DMS153 treated with DMSO at 0.1 percent for 48 hours (cell line): ENCODE measurements at regions not wholly inside any gene's neighbourhood (a gene's known extent, or its start where the extent isn't known, plus 50 kb on each side); places are given as distances from the start of the nearest gene placed in this dataset.

Experiments used
- DNase-seq: peaks from one replicate; lab custom pipeline; 2025; ENCODE audit not compliant: unreplicated experiment; lab: John Stamatoyannopoulos, UW

DNA sequence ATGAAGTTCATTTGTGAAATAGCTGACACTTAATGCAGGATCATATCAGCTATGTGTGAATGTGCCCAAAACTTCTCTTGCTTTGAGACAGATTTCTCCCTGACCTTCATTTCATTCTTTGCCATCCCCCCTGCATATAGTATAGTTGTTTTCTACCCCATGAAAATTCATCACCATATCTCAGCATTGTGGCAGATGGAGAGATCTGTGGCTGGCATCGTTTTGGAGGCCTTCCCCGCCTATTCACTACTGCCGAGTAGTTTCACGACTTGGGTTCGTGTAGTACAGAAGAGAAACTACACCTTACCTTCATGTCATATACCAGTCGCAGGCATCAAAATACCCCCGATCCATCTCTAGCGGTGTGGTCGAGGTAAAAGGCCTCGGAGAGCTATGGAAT, 66.2 kb upstream of the SELENOK start:
- no peak for DNase-seq

DNA sequence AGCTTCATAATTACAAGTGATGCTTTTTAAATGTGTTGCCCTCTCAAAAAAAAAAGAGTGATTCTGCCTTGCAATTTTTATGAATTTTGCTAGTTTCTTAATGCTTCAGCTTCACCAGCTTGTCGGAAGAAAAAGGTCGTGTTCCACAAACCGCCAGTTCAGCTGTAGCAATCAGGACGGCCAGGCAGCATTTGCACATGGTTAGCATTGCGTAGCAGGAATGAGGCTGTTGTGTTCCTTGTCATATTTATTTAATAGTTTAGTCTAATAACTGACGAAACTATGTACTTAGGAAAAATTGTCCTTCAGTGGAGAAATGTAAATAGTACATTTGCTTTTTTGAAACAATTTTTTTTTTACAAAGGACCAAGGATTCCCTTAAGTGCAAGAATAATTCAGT, 64.9 kb upstream of the SELENOK start:
- peak; percentile 2 for DNase-seq

DNA sequence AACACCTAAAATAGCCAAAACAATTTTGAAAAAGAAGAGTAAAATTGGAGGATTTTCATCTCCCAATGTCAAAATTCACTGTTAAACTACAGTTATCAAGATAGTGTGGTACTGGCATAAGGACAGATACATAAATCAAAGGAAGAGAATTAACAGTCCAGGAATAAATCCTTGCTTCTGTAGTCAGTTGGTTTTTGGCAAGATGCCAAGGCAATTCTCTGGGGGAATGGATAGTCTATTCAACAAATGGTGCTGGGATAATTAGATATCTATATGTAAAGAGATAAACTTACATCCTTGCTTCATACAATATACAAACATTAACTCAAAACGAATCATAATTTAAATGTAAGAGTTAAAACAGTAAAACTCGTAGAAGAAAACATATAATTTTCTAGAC, 57.9 kb upstream of the SELENOK start:
- no peak for DNase-seq

DNA sequence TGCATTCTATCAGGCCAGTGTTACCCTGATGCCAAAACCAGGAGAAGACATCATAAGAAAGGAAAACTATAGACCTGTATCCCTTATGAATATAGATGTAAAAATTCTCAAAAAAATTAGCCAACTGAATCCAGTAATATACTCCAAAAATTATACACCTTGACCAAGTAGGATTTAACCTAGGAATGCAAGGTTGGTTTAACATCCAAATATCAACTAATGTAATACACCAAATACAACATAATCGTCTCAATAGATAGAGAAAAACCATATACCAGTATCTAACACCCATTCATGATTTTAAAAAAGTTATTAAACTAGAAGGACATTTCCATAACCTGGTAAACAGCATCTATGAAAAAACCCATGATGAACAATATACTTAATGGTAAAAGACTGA, 56.5 kb upstream of the SELENOK start:
- no peak for DNase-seq

DNA sequence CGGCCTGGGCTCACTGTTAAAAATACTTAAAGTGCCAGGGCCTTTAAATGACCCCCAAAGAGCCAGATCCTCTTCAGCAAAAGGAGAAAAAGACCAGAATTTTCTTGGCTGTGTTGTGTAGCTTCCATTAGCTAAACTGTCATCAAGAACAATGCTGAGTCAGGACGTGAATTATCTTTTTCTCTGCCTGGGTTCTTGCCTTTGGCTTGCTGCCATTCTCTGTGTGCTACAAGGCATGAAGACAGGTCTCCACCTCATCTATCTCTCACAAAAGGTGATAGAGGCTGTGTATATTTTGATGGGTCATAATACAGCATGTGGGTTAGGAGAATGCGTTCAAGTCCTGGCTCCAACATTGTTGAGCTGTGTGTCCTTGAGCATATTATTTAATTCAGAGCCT, 52.4 kb upstream of the SELENOK start:
- DNase-seq: no peak

DNA sequence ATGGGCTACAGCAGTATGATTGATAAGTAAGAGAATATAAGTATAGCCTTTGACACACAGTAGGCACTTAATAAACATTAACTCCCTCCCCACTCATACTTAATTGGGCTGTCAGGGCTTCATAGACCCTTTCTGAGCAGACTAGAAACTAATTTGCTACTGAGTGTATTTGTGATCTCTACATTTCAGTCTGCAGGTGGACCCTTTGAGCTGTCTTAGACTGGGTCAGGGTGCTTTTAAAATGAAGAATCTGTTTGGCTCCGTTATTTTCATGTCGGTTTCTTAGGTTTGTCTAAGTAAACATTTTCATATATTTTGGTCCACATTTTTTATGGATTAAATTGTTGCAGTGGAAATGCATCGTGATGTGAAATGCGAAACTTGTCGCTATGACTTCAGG, 50.3 kb upstream of the SELENOK start:
- DNase-seq: no peak
